GM12874 (cell line): ENCODE measurements at regions not wholly inside any gene's neighbourhood (a gene's known extent, or its start where the extent isn't known, plus 50 kb on each side); places are given as distances from the start of the nearest gene placed in this dataset.

ENCODE experiments used
- TF ChIP-seq, protein P1 (sequence below): IDR thresholded peaks from 2 replicates; pipeline ENCODE4 v1.5.1; 2011; ENCODE audit warnings: low read depth, mild to moderate bottlenecking, control low read depth, low read length, moderate library complexity; ENCODE audit not compliant: insufficient read depth

DNA sequence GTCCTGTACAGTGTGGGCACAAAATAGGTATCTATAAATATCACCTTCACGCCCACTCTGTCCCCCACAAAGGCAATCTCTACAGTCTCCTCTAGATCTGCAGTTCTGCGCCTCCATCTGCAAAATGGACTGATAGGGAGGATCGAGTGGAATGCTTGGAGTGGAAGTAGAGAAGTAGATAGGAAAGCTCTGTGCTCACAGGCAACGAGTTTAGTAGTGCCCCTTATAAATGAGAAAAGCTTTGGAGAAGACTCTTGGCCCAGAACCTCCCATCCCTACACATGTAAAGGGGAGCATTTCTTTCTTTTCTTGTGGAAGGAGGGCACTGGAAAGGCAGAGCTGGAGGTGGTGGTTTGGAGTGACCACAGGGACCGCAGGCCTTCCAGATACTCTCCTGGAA lies 88.5 kb downstream of the ZNF621 start:
- TF ChIP-seq, protein P1, sequence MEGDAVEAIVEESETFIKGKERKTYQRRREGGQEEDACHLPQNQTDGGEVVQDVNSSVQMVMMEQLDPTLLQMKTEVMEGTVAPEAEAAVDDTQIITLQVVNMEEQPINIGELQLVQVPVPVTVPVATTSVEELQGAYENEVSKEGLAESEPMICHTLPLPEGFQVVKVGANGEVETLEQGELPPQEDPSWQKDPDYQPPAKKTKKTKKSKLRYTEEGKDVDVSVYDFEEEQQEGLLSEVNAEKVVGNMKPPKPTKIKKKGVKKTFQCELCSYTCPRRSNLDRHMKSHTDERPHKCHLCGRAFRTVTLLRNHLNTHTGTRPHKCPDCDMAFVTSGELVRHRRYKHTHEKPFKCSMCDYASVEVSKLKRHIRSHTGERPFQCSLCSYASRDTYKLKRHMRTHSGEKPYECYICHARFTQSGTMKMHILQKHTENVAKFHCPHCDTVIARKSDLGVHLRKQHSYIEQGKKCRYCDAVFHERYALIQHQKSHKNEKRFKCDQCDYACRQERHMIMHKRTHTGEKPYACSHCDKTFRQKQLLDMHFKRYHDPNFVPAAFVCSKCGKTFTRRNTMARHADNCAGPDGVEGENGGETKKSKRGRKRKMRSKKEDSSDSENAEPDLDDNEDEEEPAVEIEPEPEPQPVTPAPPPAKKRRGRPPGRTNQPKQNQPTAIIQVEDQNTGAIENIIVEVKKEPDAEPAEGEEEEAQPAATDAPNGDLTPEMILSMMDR: no peak

DNA sequence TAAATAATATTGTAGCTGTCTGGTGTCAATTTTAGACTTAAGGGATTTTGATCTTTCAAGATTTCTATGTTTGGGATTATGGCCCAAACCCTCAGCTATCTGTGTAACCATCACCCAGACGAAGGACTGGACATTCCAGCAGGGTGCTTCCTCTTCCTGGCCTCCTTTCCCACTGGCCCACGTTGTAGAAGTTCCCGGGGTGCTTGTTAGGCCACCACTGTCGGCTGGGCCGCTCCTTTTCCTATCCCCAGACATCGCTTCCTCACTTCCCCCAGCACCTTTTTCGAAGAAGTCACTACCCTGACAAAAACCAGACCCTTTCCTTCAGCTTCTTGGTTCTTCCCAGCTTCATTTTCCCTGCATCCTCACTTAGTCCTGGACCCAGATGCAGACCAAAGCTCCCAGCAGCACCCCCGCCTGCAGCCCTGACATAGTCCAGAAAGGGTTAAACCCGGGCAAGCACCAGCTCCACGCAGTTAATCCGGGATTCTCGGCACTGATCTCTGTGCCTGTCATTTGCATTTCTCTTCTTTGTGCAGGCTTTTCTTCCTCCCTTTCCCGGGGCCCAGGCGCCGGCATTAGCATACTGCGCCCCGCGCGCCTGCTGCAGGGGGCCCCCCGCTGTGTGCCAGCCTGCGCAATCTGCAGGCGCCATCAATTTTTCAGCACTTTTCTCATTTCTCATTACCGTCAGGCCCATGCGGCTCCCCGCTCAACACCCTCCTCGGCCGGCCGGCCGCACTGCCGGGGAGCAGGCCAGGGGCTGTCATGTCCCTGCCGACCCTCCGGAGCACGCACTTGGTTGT lies 90.6 kb downstream of the ZNF621 start:
- TF ChIP-seq, protein P1: no peak

DNA sequence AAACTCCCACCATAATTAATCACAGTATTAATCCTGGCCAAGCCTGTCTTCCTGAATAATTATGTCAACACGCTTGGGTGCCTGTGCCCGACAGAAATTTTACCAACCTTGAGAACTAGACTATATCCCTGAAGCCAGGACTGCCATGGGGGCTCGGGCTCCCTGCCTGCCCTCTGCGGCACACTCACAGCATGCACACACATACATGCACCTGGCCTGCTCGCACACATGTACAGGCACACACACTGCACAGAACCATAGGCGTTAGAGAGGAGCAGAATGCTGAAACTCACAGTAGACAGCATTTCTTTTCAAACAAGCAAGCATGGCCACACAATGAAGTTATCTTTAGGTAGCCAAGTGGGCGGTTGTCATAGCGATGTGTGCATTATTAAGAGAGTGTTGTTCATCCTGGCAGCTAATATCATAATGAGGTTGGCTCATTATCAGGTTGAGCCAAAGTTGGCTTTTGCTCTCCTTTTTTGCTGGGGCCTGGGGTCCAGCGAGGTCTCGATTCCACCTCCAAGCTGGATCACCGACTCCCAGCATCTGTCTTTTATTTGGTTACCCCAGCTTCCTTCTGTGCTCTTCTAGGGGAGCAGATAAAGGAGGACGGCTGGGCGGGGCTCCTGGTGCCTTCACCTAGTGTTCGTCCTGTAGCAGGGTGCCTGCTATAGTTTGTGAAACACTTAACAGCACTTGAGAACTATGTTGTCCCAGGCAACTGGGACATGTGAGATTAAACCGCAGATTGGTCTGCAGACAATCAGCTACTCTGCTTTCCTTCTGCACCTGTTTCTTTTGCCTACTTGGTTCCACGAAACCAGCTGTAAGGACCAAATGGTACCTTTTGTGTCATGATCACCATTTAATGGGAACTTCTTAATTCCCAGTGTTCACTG lies 91.4 kb downstream of the ZNF621 start:
- TF ChIP-seq, protein P1: no peak

DNA sequence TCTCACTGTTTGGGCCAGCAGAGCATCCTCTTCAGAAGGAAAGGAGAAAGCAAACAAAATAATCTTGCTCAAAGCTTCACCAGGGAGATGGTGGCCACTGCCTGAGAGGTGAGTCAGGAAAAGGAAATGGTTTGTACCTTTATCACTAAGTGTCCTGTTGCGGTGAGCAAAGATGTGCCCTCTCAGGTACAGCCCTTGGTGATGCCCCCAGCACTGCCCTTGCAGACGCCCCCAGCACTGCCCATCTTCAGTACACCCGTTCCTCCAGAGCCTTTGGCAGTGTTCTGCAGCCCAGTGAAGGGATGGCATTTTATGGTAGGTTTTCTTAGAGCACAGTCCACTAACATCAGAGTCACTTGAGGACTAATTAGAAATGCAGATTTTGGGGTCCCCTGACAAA lies 92.3 kb downstream of the ZNF621 start:
- TF ChIP-seq, protein P1: no peak

DNA sequence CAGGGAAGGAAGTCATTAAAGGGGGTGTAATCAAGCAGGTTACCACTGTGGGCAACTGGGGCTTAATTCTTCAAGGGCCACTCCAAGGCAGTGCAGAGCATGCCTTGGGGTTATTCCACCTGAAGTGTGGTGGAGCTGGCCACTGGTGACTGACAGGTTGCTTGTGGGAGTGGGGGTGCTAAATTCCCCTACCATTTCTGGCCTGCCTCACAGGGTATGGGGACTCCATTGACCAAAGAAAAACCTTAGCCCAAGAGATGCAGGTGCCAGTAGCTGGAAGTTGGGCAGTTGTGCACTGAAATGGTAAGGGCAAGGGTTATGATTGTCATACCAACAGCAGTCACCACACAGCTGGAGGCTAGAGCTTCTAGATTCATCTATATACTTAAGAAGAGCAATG lies 93.4 kb downstream of the ZNF621 start:
- TF ChIP-seq, protein P1: no peak

DNA sequence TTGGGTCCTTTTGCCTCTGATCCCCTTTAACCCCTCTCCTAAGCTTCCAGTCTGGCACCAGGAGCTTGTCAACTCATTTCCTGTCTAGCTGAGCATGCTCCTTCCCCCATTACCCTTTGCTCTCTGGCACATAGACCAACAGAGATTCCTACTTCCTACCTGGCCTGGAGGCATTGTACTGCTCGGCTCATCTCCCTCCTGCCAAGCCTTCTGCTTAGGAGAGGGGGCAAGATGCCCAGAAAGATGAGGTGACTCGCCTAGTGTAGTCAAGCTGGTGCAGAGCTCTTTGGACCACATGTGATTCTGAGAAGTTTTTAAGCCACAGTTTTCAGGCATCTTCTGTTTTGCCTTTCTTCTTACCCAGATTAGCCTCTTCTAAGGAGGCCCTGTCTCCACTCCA lies 95.4 kb downstream of the ZNF621 start:
- TF ChIP-seq, protein P1: no peak

DNA sequence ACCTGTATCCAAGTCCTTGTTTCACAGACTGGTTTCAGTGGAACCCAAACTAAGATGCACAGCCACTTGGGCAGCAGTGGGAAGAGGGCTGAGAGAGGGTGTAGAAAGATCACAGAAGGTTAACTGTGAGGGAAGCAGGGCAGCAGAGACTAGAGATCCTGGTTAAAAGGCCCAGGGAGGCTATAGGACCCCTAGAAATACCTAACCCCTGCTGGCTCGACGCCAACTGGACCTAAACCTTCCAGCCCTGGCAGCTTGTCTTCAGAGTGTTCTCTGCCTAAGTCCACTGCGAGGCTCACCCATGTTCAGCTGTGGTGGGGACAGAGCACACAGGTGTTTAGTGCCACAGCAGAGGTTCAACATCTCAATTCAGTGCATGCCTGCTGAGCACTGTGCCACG lies 96.5 kb downstream of the ZNF621 start:
- TF ChIP-seq, protein P1: no peak
